GM18498 (cell line): ENCODE measurements at regions not wholly inside any gene's neighbourhood (a gene's known extent, or its start where the extent isn't known, plus 50 kb on each side); places are given as distances from the start of the nearest gene placed in this dataset.

Experiments used
- ATAC-seq: cut with Tn5 transposase; IDR thresholded peaks from one replicate; pipeline ENCODE4 v1.9.1; 2021; ENCODE audit warnings: mild to moderate bottlenecking, moderate library complexity; ENCODE audit not compliant: unreplicated experiment

- ATAC-seq = no peak
These were observed 110.6 kb upstream of the PTPN1 start for GRCh38 chr20:50399555-50399916.

- no peak for ATAC-seq
These were observed 110.1 kb upstream of the PTPN1 start for GRCh38 chr20:50399917-50400704.

- no peak for ATAC-seq
These were observed 109.2 kb upstream of the PTPN1 start for GRCh38 chr20:50400705-50401586.

- ATAC-seq = no peak
These were observed 108.4 kb upstream of the PTPN1 start for GRCh38 chr20:50401587-50402418.

DNA sequence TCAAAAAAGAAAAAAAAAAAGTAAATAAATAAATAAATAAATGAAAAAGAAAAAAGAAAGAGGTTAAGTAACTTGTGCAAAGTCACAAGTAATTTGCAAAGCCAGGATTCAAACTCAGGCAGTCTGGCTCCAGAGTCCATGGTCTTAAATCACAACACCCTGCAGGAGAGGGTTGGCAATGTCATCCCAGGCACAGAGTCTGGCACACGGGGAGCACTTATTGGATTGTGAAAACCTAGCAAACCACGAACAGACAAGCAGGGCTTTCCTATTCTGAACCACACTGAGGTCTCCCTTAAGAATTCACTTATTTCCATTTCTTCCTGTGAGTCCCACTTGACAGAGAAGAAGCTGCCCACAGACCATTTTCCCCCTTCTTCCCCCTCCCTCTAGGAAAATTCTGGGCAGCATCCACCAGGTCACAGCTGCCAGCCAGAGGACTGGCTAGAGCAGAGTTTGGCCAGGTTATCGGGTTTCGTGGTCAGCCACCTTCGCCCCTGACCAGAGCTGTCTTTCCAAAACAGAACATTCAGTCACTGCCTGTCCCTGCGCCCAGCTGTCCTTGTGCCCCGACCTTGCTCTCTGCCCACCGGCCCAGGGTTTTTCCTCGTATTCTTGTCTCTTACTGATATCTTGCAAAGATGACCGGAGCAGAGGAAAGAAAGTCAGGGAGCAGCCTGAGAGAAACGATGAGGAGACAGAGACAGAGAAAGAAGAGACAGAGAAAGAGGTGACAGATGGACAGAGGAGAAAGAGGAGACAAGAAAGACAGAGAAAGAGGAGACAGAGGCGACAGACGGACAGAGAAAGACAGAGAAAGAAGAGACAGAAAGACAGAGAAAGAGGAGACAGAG, 106.4 kb upstream of the PTPN1 start:
- ATAC-seq = no peak

- no peak for ATAC-seq
These were observed 105.6 kb upstream of the PTPN1 start for GRCh38 chr20:50404419-50405234.

DNA sequence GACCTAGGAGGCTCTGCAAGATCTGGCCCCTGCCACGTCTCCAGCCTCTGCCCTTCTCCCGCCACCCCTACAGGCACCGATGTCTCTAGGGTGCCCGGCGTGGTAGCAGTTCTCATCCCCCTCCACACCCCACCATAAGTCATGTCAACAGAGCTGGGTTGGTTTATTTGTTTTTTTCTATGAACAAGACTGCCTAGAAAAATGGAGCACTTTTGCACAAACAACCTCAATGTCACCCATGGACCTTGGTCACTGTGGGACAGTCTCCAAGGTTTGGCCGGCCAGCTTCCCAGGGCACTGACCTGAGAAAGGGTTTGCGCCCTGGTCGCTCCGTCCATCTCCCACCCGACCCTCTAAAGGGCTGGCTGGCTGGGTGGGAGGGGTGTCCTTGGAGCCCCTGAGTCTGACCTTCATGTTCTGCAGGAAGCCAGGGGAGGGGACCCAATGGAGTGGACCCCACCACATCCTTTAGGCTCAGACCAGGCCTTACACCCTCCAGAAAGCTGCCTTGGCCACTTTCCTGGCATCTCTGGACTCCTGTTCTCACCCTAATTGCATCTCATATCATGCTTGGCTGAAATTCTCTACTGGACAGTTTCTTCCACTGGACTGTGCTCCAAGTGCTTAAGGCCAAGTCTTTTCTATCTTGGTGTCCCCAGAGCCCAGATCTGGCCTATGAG, 104.8 kb upstream of the PTPN1 start:
- no peak for ATAC-seq

- no peak for ATAC-seq
These were observed 104.1 kb upstream of the PTPN1 start for GRCh38 chr20:50405915-50406609.

GRCh38 chr20:50406610-50407136, 103.5 kb upstream of the PTPN1 start:
- no peak for ATAC-seq

GRCh38 chr20:50408526-50409364, 101.4 kb upstream of the PTPN1 start:
- ATAC-seq = no peak

DNA sequence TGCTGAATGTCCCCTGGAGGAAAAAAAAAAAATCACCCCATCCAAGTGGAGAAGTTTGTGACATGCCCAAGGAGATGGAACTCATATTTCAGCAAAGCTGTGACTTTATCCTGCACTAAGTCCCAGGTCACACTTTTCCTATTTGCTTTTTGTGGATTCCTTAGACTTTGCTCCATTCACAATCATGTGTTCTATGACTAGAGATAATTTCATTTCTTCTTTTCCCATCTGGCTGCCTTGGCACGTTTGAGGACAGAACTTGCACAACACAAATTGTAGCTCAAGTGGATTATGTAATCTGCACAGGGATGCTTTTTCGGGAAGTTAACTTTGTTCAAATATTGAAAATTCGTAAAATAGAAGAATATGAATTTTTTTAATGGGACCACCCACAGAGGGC, 100.7 kb upstream of the PTPN1 start:
- no peak for ATAC-seq

DNA sequence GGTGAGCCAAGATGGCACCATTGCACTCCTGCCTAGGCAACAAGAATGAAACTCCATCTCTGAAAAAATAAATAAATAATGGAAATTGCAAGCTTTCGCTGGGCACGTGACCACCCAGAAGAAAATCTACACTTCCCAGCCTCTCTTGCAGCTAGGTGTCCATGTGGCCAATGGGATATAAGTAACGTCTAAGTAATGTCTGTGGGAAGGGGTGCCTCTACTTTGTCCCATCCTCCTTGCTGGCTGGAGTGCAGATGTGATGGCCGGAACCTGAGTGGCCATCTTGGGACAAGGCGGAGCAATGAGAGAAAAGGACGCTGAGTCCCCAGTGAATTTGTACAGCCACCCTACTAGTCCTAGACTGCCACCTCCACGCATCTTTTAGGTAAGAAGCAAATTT, 99.8 kb upstream of the PTPN1 start:
- ATAC-seq = no peak

DNA sequence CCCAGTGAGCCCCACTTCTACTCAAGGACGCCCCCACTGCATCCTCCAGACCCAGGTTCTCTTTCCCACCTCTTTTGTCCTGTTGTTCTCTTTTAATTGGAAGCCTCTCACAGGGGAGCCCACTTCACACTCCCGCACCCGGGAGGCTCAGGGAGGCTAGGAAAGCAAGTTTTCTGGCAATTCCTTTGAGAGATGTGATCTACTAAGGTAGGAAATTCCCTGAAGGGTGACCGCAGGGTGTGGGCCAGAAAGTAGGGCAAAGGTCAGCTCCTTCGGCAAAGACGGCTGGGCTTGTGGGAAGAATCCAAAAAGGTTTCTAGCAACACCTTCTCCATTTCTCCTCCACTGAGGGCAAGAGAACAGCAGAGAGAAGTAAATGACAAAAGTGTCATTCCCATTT, 98.1 kb upstream of the PTPN1 start:
- no peak for ATAC-seq

DNA sequence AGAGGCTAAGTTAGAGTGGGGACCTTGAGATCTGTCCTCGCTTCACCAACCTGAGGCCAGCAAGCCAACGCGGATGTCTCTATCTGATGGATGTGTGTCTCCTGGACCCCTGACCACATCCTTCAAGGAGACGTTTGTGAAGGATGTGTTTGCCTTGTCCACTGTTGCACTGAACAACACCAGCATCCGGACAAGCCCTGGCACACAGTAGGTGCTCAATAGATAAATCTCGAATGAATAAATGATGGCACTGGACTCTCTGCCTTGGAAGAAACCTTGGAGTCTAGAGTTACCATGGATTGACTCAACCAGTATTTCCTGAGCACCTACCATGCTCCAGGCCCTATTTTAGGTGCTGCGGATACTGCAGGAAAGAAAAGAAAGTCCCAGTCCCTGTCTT, 97.7 kb upstream of the PTPN1 start:
- ATAC-seq = no peak

DNA sequence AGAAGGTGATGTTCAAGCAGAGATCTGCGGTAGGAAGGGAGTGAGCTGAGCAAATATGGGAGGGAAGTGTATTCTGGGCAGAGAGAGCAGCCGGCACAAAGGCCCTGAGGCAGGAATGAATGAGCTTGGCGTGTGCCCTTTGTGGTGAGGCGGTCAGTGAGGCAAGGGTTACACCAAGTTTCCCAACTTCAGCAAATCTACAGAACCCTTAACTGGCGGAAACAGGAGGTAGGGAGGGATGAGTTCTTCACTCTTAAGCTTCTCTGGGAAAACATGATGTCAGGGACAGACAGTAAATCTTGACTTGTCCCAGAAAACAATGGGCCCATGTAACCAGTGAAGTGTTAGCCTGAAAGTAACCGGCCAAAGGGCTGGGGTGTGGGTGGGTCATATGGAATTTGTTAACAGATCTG, 97.1 kb upstream of the PTPN1 start:
- ATAC-seq = no peak

DNA sequence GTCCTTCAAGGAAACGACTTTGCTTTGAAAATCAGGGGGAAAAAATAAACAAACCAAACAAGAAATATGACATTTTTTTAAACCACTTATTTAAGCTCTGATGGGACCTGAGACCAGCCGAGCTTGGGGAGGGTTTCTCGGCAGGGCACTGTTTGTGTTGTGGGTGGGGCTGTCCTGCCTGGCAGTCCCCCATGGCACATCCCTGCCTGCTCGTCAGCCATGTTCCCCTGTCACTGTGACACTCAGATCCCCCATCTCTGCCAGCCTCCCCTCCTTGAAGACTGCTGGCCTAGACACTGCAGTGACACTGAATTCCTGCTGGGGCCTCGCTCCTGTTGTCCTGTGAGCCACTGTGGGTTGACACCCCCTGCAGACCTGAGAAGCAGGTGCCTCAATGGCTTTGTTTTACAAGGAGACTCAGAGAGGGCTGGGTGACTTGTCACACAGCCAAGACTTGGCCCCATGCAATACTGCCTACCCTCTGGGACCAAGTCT, 95.1 kb upstream of the PTPN1 start:
- no peak for ATAC-seq
